Right atrium auricular region (tissue), 2 donors: ENCODE measurements at regions not wholly inside any gene's neighbourhood (a gene's known extent, or its start where the extent isn't known, plus 50 kb on each side); places are given as distances from the start of the nearest gene placed in this dataset.

Experiments used
- DNase-seq: peaks from one replicate; pipeline ENCODE4 v3.0.0-alpha.2; 2019; ENCODE audit warnings: low spot score
- H3K27ac ChIP-seq, 2 donors: fragments of 200-600 bp; sonication (generic); 1 replicate in 1 of 2; 2 replicates in 1 of 2; pipeline ENCODE4 v1.5.1; 2016 to 2019
- H3K27me3 ChIP-seq, 2 donors: fragments of 200-600 bp; sonication (generic); one replicate each; pipeline versions ENCODE4 v1.5.1 to v1.6.0; 2017 to 2019
- H3K36me3 ChIP-seq: fragments of 200-600 bp; sonication (generic); one replicate; pipeline ENCODE4 v1.5.1; 2016
- H3K4me1 ChIP-seq, 2 donors: fragments of 200-600 bp; sonication (generic); one replicate each; pipeline versions ENCODE4 v1.5.1 to v1.6.0; 2017 to 2019
- H3K4me3 ChIP-seq, 2 donors: fragments of 200-600 bp; sonication (generic); 1 replicate in 1 of 2; 2 replicates in 1 of 2; pipeline ENCODE4 v1.5.1; 2017 to 2019; ENCODE audit warnings: mild to moderate bottlenecking in 1 of 2, moderate library complexity in 1 of 2
- H3K9me3 ChIP-seq, 2 donors: fragments of 200-600 bp; sonication (generic); one replicate each; pipeline ENCODE4 v1.5.1; 2019
- CTCF ChIP-seq, 2 donors: fragments of 200-600 bp; sonication (generic); IDR thresholded peaks; one replicate each; pipeline ENCODE4 v1.5.1; 2019; ENCODE audit warnings: antibody characterized with exemption in 2 of 2

- DNase-seq = no peak
- Histone ChIP-seq H3K4me3 (no peak overlapping the region), H3K27ac (no peak overlapping the region), H3K36me3 (no peaks in the 10 kb centered on the region), H3K27me3 (no peaks in the 10 kb centered on the region), H3K9me3 (peaks cover 0 to 4% of the 10 kb centered on the region in 2 donors), H3K4me1 (no peaks in the 10 kb centered on the region)
- no peak for TF ChIP-seq CTCF (IDR thresholded peaks at IDR 0.05)
Observed at GRCh38 chrX:129230850-129231512, 292.3 kb downstream of the SMARCA1 start.

- H3K36me3 ChIP-seq = no peaks in the 10 kb centered on the region
- DNase-seq = no peak
- H3K4me3 ChIP-seq = no peak overlapping the region
- H3K4me1 ChIP-seq = no peaks in the 10 kb centered on the region
- no peak overlapping the region for H3K27ac ChIP-seq
- no peaks in the 10 kb centered on the region for H3K27me3 ChIP-seq
- TF ChIP-seq CTCF (IDR thresholded peaks at IDR 0.05) = no peak
- peaks cover 0 to 4% of the 10 kb centered on the region in 2 donors for H3K9me3 ChIP-seq
Observed at GRCh38 chrX:129230168-129230567, 293.1 kb downstream of the SMARCA1 start.

- Histone ChIP-seq H3K27ac (no peak overlapping the region), H3K4me1 (no peaks in the 10 kb centered on the region), H3K4me3 (no peak overlapping the region), H3K36me3 (no peaks in the 10 kb centered on the region), H3K27me3 (no peaks in the 10 kb centered on the region), H3K9me3 (peaks cover 0 to 4% of the 10 kb centered on the region in 2 donors)
- no peak for TF ChIP-seq CTCF (IDR thresholded peaks at IDR 0.05)
- no peak for DNase-seq
Observed at GRCh38 chrX:129227366-129227765, 295.9 kb downstream of the SMARCA1 start.

GRCh38 chrX:129193357-129193756, 329.9 kb downstream of the SMARCA1 start:
- no peak overlapping the region for H3K4me3 ChIP-seq
- TF ChIP-seq CTCF (IDR thresholded peaks at IDR 0.05) = no peak
- H3K9me3 ChIP-seq = no peaks in the 10 kb centered on the region
- no peak for DNase-seq
- H3K27me3 ChIP-seq = no peaks in the 10 kb centered on the region
- no peaks in the 10 kb centered on the region for H3K36me3 ChIP-seq
- no peaks in the 10 kb centered on the region for H3K4me1 ChIP-seq
- no peak overlapping the region for H3K27ac ChIP-seq

- TF ChIP-seq CTCF (IDR thresholded peaks at IDR 0.05) = no peak
- Histone ChIP-seq H3K4me3 (no peak overlapping the region), H3K36me3 (no peaks in the 10 kb centered on the region), H3K27me3 (no peaks in the 10 kb centered on the region), H3K9me3 (no peaks in the 10 kb centered on the region), H3K4me1 (no peaks in the 10 kb centered on the region), H3K27ac (no peak overlapping the region)
- no peak for DNase-seq
Observed at GRCh38 chrX:129188231-129188630, 335.1 kb downstream of the SMARCA1 start.

- Histone ChIP-seq H3K36me3 (no peaks in the 10 kb centered on the region), H3K4me3 (no peak overlapping the region), H3K9me3 (no peaks in the 10 kb centered on the region), H3K27ac (no peak overlapping the region), H3K4me1 (no peaks in the 10 kb centered on the region), H3K27me3 (no peaks in the 10 kb centered on the region)
- no peak for TF ChIP-seq CTCF (IDR thresholded peaks at IDR 0.05)
- DNase-seq = no peak
Observed at GRCh38 chrX:129176710-129177109, 346.6 kb downstream of the SMARCA1 start.
